Mesenchymal stem cell (in vitro differentiated cells and primary cell): ENCODE measurements at regions not wholly inside any gene's neighbourhood (a gene's known extent, or its start where the extent isn't known, plus 50 kb on each side); places are given as distances from the start of the nearest gene placed in this dataset.
"Not testable (repeated sequence)": the region's sequence is repeated elsewhere in the genome, so short reads cannot be mapped to it uniquely, and the experiment has no call there.

Source experiments
- DNase-seq: peaks from one replicate; pipeline ENCODE4 v3.0.0-alpha.2; 2013
- H2AFZ ChIP-seq: one replicate; pipeline ENCODE4 v1.6.1; 2013; ENCODE audit warnings: low read depth, mild to moderate bottlenecking, control low read depth, inconsistent platforms, low read length, moderate library complexity
- H2AK5ac ChIP-seq: 2 replicates; pipeline ENCODE4 v1.6.1; 2013; ENCODE audit warnings: low read length, moderate library complexity, mild to moderate bottlenecking, inconsistent platforms; ENCODE audit not compliant: severe bottlenecking
- H2BK120ac ChIP-seq: one replicate; pipeline ENCODE4 v1.6.1; 2013; ENCODE audit warnings: low read depth, mild to moderate bottlenecking, inconsistent platforms, low read length, moderate library complexity
- H2BK12ac ChIP-seq, 2 experiments: one replicate each; pipeline ENCODE4 v1.6.1; 2013; ENCODE audit warnings: inconsistent platforms in 2 of 2, low read length in 2 of 2, mild to moderate bottlenecking in 2 of 2, moderate library complexity in 2 of 2, control low read depth in 1 of 2
- H2BK15ac ChIP-seq: one replicate; pipeline ENCODE4 v1.6.1; 2013; ENCODE audit warnings: mild to moderate bottlenecking, low read depth, inconsistent platforms; ENCODE audit not compliant: poor library complexity, severe bottlenecking
- H2BK5ac ChIP-seq: 2 replicates; pipeline ENCODE4 v1.6.1; 2013; ENCODE audit warnings: low read depth, mild to moderate bottlenecking, low read length, control low read depth, inconsistent platforms; ENCODE audit not compliant: poor library complexity, severe bottlenecking
- H3K14ac ChIP-seq, 2 experiments: one replicate each; pipeline ENCODE4 v1.6.1; 2013; ENCODE audit warnings: inconsistent platforms in 2 of 2, low read length in 2 of 2, control low read depth in 1 of 2, mild to moderate bottlenecking in 1 of 2, moderate library complexity in 1 of 2
- H3K18ac ChIP-seq, 2 experiments: one replicate each; pipeline ENCODE4 v1.6.1; 2013; ENCODE audit warnings: inconsistent platforms in 2 of 2, low read length in 2 of 2, control low read depth in 1 of 2, low read depth in 1 of 2, mild to moderate bottlenecking in 1 of 2
- H3K23ac ChIP-seq, 2 experiments: one replicate each; pipeline ENCODE4 v1.6.1; 2013; ENCODE audit warnings: inconsistent platforms in 2 of 2, low read length in 2 of 2, mild to moderate bottlenecking in 2 of 2, moderate library complexity in 2 of 2, control low read depth in 1 of 2
- H3K27ac ChIP-seq: 2 replicates; pipeline ENCODE4 v1.5.1; 2013; ENCODE audit warnings: mild to moderate bottlenecking, moderate library complexity, low read length, control low read depth, inconsistent platforms; ENCODE audit not compliant: poor library complexity, severe bottlenecking
- H3K27me3 ChIP-seq, 2 experiments: 2 replicates each; pipeline versions ENCODE4 v1.6.1 to v1.7.0; 2013; ENCODE audit warnings: low read length in 2 of 2, mild to moderate bottlenecking in 2 of 2, moderate library complexity in 2 of 2, control low read depth in 1 of 2, inconsistent platforms in 1 of 2; ENCODE audit not compliant: control insufficient read depth in 1 of 2, insufficient read depth in 1 of 2
- H3K36me3 ChIP-seq, 2 experiments: 2 replicates each; pipeline versions ENCODE4 v1.6.1 to v1.7.0; 2013; ENCODE audit warnings: low read length in 2 of 2, control low read depth in 1 of 2, inconsistent platforms in 1 of 2, low read depth in 1 of 2, mild to moderate bottlenecking in 1 of 2; ENCODE audit not compliant: insufficient read depth in 2 of 2, control insufficient read depth in 1 of 2
- H3K4ac ChIP-seq, 2 experiments: one replicate each; pipeline ENCODE4 v1.6.1; 2013; ENCODE audit warnings: inconsistent platforms in 2 of 2, low read length in 2 of 2, mild to moderate bottlenecking in 2 of 2, moderate library complexity in 2 of 2, control low read depth in 1 of 2, low read depth in 1 of 2
- H3K4me1 ChIP-seq: 2 replicates; pipeline ENCODE4 v1.6.1; 2013; ENCODE audit warnings: low read depth, low read length, control low read depth; ENCODE audit not compliant: control insufficient read depth, insufficient read depth
- H3K4me2 ChIP-seq: 2 replicates; pipeline ENCODE4 v1.6.1; 2013; ENCODE audit warnings: low read length, mild to moderate bottlenecking, inconsistent platforms; ENCODE audit not compliant: poor library complexity, severe bottlenecking
- H3K4me3 ChIP-seq, 2 experiments: 2 replicates each; pipeline versions ENCODE4 v1.5.1 to v1.7.0; 2013; ENCODE audit warnings: low read length in 2 of 2, mild to moderate bottlenecking in 2 of 2, control low read depth in 1 of 2, low read depth in 1 of 2; ENCODE audit not compliant: insufficient read depth in 1 of 2
- H3K79me1 ChIP-seq: replicated peaks from 2 replicates; pipeline ENCODE4 v1.6.1; 2013; ENCODE audit warnings: mild to moderate bottlenecking, control low read depth, low read length, inconsistent platforms; ENCODE audit not compliant: poor library complexity, severe bottlenecking
- H3K9ac ChIP-seq: 2 replicates; pipeline ENCODE4 v1.7.0; 2013; ENCODE audit warnings: mild to moderate bottlenecking, low read length, moderate library complexity
- H3K9me3 ChIP-seq: 2 replicates; pipeline ENCODE4 v1.7.0; 2013; ENCODE audit warnings: mild to moderate bottlenecking, low read length; ENCODE audit not compliant: control insufficient read depth
- H4K8ac ChIP-seq: one replicate; pipeline ENCODE4 v1.6.1; 2013; ENCODE audit warnings: inconsistent platforms, mild to moderate bottlenecking, low read length, moderate library complexity
- H4K91ac ChIP-seq: one replicate; pipeline ENCODE4 v1.6.1; 2013; ENCODE audit warnings: mild to moderate bottlenecking, low read length, inconsistent platforms
- WGBS: methylation state at CpG from one replicate; pipeline ENCODE4 v1.1.7; 2013; ENCODE audit warnings: mixed read lengths; 5-methylcytosine and 5-hydroxymethylcytosine counted together

DNA sequence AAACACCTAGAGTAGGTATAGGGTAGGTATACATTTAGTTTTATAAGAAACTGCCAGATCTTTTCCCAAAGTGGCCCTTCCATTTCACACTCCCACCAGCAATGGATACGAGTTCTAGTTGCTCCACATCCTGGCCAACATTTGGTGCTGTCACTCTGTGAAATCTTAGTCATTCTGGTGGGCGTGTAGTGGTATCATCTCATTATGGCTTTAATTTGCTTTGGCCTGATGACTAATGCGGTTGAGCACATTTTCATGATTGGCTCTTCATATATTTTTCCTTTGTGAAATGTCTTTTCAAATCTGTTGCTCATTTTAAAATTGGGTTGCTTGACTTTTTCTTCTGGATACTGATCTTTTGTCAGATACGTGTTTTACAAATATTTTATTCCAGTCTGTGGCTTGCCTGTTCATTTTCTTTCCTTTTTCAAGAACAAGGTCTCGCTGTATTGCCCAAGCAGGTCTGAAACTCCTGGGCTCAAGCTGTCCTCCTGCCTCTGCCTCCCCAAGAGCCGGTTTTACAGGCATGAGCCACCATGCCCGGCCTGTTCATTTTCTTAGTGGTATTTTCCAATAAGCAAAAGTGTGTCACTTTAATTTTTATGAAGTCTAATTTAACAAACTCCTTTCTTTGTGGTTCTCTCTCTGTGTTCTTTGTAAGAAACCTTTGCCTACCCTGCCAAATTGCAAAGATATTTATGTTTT lies 192.4 kb downstream of the SEC14L1 start:
- Histone ChIP-seq H4K8ac (no peak overlapping the region), H3K9me3 (peaks cover 24% of the 10 kb centered on the region)

DNA sequence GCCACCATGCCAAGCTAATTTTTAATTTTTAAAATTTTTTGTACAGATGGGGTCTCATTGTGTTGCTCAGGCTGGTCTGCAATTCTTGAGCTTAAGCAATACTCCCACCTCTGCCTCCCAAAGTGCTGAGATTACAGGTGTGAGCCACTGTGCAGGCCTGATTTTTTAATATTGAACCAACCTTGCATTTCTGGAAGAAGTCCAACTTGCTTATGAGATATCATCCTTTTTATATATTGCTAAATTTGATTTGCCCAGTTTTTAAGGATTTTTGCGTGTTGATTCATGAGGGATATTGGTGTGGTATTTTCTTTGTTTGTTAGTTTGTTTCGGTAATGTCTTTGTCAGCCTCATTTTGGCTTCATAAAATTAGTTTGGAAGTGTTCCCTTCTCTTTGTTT lies 196.4 kb downstream of the SEC14L1 start:
- no peak overlapping the region for H3K14ac ChIP-seq
- no peak overlapping the region for H2BK15ac ChIP-seq
- no peak overlapping the region for H3K23ac ChIP-seq
- peaks cover 0 to 11% of the 10 kb centered on the region in 2 experiments for H3K36me3 ChIP-seq
- WGBS, result 94% methylated on average over 2 of the region's 2 CpGs
- no peak overlapping the region for H3K27ac ChIP-seq
- H2AFZ ChIP-seq, result no peak overlapping the region
- DNase-seq, result no peak
- H3K9ac ChIP-seq, result no peak overlapping the region
- H2BK120ac ChIP-seq, result no peak overlapping the region
- H3K9me3 ChIP-seq, result peaks cover 23% of the 10 kb centered on the region
- no peak overlapping the region for H2BK12ac ChIP-seq
- H2BK5ac ChIP-seq, result no peak overlapping the region
- H4K8ac ChIP-seq, result no peak overlapping the region
- H3K4me3 ChIP-seq, result no peak overlapping the region
- peaks cover 9% of the 10 kb centered on the region for H3K4me1 ChIP-seq
- H3K4ac ChIP-seq, result no peak overlapping the region
- no peaks in the 10 kb centered on the region for H3K27me3 ChIP-seq
- H3K18ac ChIP-seq, result no peak overlapping the region
- no peak overlapping the region for H2AK5ac ChIP-seq
- H3K4me2 ChIP-seq, result no peak overlapping the region
- no peak overlapping the region for H4K91ac ChIP-seq
- peaks cover 2% of the 10 kb centered on the region for H3K79me1 ChIP-seq

More for the DNA sequence above, 192.4 kb downstream of the SEC14L1 start:
- Histone ChIP-seq H3K27me3 (no peaks in the 10 kb centered on the region), H3K23ac (no peak overlapping the region), H3K18ac (no peak overlapping the region), H3K4ac (no peak overlapping the region), H4K91ac (no peak overlapping the region), H3K36me3 (peaks cover 6 to 23% of the 10 kb centered on the region in 2 experiments), H3K79me1 (peaks cover 7% of the 10 kb centered on the region), H2AK5ac (peak overlapping the region; percentile 7), H3K9ac (peak overlapping the region; percentile 86), H2BK12ac (no peak overlapping the region), H2AFZ (no peak overlapping the region), H3K4me1 (peaks cover 24% of the 10 kb centered on the region), H3K27ac (no peak overlapping the region), H2BK120ac (no peak overlapping the region), H2BK15ac (no peak overlapping the region), H3K14ac (no peak overlapping the region), H2BK5ac (no peak overlapping the region), H3K4me3 (peak overlapping the region in 1 of 2 experiments; percentile 57), H3K4me2 (no peak overlapping the region)
- DNase-seq, result peak; percentile 67
- 68% methylated on average over 5 of the region's 7 CpGs for WGBS

DNA sequence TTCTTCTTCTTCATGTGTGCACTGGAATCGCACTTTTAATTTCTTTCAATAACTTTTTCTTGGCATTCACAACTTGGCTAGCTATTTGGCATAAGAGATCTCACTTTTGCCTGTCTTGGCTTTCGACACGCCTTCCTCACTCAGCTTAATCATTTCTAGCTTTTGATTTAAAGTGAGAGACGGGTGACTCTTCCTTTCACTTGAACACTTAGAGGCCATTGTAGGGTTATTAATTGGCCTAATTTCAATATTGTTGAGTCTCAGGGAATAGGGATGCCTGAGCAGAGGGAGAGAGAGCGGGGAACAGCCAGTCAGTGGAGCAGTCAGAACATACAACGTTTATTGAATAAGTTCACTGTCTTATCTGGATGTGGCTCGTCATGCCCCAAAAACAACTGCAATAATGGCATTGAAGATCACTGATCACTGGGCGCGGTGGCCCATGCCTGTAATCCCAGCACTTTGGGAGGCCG lies 200.3 kb downstream of the SEC14L1 start:
- WGBS, result 92% methylated on average over 10 of the region's 10 CpGs

DNA sequence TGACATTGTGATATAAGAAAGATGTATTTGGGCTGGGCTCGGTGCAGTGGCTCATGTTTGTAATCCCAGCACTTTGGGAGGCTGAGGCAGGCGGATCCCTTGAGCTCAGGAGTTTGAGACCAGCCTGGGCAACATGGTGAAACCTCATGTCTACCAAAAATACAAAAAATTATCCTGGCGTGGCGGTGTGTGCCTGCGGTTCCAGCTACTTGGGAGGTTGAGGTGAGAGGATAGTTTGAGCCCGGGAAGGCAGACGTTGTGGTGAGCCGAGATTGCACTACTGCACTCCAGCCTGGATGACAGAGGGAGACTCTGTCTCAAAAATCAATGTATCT lies 201.9 kb downstream of the SEC14L1 start:
- not testable (repeated sequence) for DNase-seq, H2BK5ac ChIP-seq, H3K36me3 ChIP-seq, H2AK5ac ChIP-seq, H3K9ac ChIP-seq, H2BK15ac ChIP-seq, H2BK120ac ChIP-seq, H2BK12ac ChIP-seq, H3K23ac ChIP-seq, H3K9me3 ChIP-seq, H3K4me3 ChIP-seq, H3K4me2 ChIP-seq, H3K14ac ChIP-seq, H4K8ac ChIP-seq, H4K91ac ChIP-seq, H2AFZ ChIP-seq, H3K27me3 ChIP-seq
- Histone ChIP-seq H3K18ac (peak overlapping the region in 1 of 2 experiments; percentile 76), H3K27ac (peak overlapping the region; percentile 67), H3K4ac (peak overlapping the region in 1 of 2 experiments; percentile 51), H3K79me1 (peaks cover 18% of the 10 kb centered on the region), H3K4me1 (peaks cover 15% of the 10 kb centered on the region)
- WGBS, result 77% methylated on average over 5 of the region's 8 CpGs

More for the DNA sequence above, 200.3 kb downstream of the SEC14L1 start:
- Histone ChIP-seq H2BK12ac (no peak overlapping the region), H2BK120ac (no peak overlapping the region), H2BK15ac (no peak overlapping the region), H3K9me3 (peaks cover 15% of the 10 kb centered on the region), H3K23ac (no peak overlapping the region), H2BK5ac (no peak overlapping the region), H3K14ac (no peak overlapping the region), H2AK5ac (no peak overlapping the region), H3K18ac (no peak overlapping the region), H3K27me3 (no peaks in the 10 kb centered on the region), H3K9ac (peak overlapping the region; percentile 6), H4K8ac (no peak overlapping the region), H3K27ac (no peak overlapping the region), H3K36me3 (peaks cover 0 to 6% of the 10 kb centered on the region in 2 experiments), H3K79me1 (peaks cover 18% of the 10 kb centered on the region), H3K4me3 (no peak overlapping the region), H3K4me2 (no peak overlapping the region), H4K91ac (no peak overlapping the region), H2AFZ (no peak overlapping the region), H3K4ac (no peak overlapping the region), H3K4me1 (peaks cover 15% of the 10 kb centered on the region)
- no peak for DNase-seq
